Fibroblast of skin of back (primary cell): ENCODE measurements at regions not wholly inside any gene's neighbourhood (a gene's known extent, or its start where the extent isn't known, plus 50 kb on each side); places are given as distances from the start of the nearest gene placed in this dataset.
A peak's percentile ranks its signal among the peaks of the same experiment; 100 is the strongest.

ENCODE experiments used
- DNase-seq: peaks from one replicate; pipeline ENCODE4 v3.0.0-alpha.2; 2013

DNA sequence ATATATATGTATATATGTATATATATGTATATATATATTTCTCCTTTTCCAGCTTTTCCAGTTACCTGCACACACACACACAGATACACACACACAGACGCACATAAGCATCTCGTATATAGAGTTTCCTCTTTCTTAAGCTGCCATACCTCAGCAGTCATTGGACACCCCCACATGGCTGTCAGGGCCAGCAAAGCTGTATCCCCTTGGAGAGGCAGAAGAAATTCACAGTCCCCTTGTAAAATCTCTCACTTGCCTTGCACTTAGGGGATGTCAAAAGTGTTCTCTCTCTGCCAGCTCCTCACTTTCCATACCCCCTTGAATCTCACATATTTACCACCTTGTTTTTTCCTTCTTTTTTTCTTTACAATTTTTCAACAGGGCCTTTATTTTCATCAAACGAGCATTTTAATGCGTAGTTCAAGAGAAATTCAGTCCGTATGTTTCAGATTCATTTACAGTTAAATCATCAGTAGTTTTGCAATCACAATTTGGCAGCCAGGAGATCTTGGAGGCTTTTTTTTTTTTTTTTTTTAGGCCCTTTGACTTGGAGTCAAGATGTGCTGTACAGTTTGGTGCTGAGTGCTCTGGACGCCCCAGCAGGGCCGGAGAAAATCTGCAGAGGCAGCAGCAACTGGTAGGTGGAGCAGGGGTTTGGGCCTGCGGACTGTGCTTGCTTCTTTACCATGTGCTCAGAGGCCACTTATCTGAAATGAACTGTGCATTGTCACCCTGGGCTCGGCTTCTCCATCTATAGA, 244.9 kb upstream of the KLF4 start:
- DNase-seq = peak; percentile 68

DNA sequence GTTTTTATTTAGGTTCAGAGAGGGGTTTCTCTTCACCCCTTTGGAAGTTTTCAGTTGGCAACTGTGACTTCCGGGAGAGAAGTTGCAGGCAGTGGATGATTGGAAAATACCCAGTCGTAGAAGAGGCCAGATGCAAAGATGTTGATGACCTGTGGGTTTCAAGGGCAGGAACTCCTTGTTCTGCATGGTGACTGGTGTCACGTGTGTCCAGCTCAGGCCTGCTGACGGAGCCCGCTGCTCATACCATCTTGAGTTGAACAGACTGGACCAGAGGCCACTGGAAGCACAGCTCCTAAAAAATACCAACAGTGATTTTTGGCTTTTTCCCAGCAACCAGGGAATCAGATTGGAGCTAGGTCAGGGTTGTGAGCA, 243.9 kb upstream of the KLF4 start:
- DNase-seq = no peak

DNA sequence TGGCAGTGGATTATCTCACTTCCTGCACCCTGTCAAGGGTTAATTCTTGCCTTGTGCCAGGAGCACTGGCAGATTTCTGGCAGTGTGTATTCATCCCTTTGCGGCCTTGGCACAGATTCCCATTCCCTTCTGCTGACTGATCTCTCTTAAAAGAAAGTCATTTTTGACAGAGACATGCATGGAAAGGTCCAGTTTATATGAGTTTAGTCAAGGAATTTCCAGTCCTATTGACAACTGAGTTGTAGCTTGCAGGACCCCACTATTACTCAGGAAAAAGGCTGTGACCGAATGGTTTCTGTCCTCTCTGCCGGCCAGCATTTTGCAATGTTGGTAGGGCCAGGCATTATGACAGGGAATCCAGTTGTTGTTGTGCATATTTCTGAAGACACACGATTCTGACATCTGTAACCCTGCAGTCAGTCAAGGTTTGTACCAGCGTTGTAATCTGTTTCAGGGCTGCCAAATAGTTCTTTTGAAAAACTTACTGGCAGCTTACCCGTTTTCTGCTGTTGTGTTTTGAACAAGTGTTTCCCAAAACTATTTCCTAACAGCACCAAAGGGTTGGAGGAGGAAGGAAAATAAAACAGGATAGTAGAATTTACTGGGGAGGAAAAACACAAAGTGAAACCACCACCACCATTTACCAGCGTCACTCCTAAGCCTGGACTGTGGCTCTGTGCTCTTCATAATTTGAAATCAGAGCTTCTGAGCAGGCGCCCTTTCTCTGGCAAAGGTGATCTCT, 243.4 kb upstream of the KLF4 start:
- peak; percentile 74 for DNase-seq

DNA sequence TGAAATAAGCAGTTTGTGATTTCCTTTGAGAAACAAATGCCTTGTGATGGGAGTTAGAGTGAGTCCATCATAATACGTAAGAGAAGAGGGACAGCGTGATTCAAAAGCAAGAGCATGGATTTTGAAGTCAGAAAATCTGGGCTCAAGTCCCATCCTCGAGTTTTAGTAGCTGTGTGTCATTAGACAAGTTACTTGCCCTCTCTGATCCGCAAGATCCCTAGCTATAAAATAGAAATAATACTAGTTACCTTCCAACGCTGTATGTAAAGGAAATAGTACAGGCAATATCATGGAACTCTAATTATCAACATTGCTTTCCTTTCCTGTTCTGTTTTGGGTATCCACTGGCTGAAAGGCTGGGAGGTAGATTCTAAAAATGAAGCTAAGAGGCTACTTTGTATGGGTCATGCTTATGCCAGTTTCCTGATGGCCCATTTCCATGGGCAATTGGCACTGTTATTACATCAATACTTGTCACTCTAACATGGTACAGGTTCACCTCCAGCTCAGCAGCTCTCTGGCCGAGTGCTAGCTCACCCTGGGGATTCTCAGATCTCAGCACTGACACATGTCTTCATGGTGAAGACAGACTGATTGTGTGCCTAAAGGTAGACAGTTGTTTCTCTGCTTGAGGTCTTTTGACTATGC, 241.7 kb upstream of the KLF4 start:
- DNase-seq = no peak

DNA sequence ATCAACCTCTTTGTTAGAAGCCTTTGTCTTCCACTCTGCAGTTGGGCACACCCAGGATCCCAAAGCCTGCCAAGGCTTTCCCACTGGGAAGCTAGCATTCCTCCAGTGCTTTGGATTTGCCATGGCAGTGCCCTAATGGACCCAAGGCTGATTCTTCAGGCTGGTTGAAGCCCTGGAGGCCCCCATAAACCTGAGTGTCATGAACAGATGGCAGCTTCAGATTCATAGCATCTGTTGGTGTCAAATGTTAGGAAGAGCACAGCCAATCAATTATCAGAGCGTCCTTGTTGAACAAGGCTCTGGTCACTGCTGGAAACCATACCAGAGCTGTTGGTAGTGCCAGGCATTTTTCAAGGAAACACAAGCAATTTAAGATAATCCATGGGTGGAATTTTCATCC, 241.1 kb upstream of the KLF4 start:
- no peak for DNase-seq

DNA sequence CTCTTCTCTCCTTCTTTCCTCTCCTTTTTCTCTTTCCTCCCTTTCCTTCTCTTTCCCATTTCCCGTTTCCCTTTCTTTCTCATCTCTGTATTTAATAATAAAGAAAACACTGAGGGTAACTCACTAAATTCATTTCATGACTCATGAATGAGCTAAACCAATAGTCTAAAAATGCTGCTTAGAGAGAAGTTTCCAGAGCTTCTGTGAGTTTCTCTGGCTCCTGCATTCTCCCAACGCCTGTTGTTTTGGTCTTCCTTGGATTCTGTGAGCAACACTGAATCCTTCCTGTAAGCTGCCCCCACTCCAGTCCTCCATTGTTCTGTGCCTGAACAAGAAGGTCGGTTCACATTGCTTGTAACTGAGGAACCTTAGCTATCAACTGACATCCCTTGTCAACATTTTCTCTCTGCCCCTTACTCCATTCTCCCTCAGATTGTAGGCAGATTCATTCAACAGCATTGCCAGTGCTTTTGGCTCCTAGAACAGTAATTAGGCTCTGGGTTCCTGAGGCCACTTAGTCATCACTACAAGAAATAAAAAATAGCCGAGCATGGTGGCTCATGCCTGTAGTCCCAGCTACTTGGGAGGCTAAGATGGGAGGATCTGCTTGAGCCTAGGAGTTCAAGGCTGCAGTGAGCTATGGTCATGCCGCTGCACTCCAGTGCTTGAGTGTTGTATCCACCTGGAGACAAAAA, 237.7 kb upstream of the KLF4 start:
- DNase-seq = peak; percentile 63

DNA sequence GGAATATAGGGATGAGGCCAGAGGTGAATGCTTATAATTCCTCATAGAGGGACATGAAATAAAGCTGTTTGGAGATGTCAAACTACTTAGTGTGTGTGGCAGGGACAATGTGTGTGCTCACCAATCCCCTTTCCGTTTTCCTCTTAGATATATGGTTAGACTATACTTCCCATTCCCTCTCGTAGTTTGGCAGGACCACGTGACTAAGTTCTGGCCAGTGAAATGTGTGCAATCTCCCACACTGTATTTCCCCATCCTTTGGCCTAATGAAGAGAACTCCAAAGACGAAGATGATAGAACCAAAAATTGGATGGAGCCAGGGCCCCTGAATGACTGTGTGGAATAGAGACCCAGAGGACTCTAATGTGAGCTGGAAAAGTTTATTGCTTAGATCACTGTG, 233.4 kb upstream of the KLF4 start:
- DNase-seq = no peak

DNA sequence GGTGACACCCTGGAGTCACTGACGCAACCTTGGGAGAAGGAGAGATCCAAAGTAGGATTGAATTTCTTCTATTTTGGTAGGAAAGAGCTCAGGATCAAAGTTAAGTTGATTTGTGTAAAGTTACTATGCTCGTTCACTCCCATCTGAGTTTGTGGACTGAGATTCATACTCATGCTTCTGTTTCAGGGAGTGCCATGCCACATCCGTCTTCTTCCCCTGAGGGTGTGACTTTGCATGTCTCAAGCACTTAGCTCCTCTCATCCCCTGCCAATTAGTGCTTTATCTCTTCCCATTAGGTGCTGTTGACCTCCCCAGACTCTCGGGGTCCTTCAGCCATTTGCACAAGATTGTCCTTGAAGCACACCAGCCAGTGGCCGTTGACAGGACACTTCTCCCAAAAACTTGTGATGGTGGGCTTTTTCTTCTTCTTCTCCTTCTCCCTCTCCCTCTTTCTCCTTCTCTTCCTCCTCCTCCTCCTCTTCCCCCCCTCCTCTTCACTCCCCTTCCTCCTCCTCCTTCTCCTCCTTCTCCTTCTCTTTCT, 232.2 kb upstream of the KLF4 start:
- DNase-seq = no peak

DNA sequence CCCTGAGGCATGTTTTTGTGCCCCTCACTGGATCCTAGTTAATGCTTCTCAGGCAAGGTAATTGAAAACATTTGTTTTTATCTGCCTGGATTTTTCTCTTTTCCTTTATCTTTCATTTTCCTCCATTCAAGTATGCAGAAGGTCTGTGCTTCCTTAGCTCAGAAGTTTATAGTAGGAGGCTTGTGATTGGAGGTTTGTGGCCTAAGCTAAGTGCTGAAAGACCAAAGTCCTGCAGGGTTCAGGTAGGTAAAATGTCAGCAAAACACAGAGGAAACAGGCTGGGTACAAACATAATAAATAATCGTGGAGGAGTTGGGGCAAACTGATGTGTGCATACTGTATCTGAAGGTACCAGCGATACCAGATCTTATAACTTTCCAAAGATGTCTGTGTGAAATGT, 230.9 kb upstream of the KLF4 start:
- DNase-seq = no peak

DNA sequence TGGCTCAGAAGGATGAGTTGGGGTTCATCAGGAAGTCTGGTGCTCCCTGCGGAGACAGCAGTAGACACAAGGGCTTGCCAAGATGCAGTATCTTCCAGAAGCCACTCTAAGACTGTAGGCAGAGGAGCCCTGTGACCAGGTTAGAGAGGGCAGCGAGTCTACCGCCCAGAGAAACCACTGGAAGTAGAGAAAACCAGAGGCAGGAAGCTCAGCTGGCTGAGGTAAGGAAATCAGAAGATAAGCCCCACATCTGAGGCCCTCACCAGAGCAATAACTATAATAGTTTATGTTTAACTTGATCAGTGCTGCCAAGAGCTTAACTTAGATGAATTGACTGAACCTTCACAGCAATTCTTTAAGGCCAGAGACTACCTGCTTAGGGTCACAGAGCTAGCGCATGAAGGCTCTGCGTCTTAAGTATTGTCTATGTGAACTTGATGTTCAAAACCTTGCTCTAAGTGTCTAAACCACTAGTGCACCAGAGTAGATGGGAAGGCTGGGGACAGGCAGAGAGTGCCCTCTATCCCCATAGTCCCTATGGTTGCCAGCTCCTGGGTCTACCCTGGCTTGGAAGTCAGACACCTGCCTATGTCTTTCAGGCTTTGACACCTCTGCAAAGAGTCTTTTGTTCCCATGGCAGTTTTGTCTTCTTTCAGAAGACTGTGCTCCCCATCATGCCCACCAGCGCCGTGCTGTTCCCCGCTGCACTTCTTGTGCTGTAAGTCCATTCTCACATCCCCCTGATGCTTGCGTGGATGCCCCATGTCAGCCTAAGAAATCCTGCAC, 228.2 kb upstream of the KLF4 start:
- no peak for DNase-seq

DNA sequence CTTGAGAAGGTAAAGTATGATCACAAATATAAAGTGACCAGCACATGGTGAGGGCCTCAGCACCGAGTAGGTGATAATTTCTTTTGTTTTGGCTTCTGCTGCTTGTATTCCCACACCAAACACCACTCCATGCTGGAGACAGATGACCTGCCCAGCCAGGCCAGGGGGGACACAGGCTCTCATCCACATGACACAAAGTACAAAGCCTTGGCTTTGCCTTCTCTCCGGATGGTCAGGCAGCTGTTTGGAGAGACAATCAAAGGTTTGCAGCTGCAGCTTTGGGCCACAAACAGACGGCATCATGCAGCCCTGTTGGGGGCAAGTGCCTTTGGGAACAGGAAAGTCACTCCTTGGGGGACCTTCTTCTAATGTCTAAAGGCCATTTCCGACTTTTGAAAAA, 226.2 kb upstream of the KLF4 start:
- no peak for DNase-seq

DNA sequence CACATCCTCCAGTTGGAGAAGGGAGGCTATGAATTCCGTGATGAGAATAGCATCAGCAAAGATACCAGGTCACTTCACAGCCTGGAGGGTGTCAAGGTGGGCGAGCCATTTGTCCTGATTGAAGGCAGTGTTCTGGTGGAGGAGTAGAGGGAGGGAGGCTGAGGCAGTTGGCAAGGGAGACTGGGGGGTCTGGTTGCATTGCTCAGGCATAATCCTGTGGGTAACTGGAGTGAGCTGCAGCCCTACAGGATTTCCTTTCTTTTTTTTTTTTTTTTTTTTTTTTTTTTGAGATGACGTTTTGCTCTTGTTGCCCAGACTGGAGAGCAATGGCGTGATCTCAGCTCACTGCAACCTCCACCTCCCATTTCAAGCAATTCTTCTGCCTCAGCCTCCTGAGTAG, 223.9 kb upstream of the KLF4 start:
- DNase-seq = no peak

DNA sequence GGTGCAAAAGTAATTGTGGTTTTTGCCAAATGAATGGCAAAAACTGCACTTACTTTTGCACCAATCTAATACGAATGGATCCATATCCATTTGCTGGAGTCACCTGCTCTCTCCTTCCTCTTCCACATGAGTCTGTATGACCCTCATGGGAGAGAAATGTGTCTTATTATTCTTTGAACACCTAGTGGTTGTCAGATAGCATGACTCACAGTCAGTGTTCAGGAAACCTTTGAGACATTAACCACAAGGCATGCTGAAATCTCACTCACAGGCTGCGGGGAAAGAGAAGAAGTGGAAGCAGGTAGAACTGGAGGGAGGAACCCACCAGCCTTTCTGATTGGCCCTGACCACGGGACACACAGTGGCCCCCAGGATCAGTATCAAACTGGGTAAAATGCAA, 222.8 kb upstream of the KLF4 start:
- DNase-seq = peak; percentile 47

DNA sequence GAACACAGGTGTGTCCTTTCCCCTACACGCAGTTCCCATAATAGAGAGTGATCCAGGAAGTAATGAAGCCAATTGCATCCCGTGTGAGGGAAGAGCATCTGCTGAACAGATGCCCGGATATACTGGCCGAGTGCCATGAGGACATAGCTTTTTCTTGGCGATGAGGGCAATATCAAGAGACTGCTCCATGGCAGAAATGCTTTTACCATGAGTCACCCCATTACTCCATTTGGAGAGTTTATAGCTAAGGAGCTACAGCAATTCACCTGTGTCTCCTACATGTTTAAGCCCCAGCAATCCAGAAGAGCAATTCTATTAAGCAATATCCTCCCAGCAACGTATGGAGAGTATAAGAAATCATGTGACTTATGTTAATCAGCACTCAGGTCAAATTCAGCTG, 222.0 kb upstream of the KLF4 start:
- peak; percentile 90 for DNase-seq

DNA sequence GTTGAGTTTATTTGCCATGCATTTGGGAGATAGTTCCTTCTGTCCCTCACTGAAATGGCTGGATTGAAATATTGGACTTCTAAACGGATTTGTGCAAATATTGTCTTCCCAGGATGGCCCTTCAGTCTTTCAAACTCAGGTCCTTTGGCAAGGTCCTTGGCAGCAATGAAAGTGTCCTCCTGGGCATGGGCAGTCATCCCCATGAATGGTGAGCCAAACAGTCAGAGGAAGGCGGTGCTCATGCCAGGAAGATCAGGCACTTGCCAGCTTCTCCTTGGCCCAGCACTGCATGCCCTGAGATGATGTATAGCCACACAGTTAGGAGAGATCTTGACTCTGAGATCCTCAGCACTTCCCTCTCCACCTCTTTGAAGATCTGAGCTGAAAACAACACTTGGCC, 221.4 kb upstream of the KLF4 start:
- no peak for DNase-seq

DNA sequence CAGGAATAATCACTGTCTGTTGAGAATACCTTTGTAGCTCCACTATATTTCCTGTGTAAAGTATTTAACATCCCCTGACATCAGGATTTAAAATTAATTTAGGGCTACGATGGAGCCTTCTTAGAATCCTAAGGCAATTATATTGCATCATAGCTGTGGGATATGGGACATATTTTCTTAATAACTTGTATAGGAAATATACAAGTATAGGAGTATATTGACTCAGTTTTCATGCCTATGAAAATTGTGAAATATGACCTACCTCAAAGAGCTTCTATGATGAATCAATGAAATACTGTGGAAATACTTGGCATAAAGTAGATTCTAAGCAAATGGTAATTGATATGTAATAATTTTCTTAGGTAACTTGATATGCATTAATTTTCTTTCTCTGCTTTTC, 221.0 kb upstream of the KLF4 start:
- no peak for DNase-seq

DNA sequence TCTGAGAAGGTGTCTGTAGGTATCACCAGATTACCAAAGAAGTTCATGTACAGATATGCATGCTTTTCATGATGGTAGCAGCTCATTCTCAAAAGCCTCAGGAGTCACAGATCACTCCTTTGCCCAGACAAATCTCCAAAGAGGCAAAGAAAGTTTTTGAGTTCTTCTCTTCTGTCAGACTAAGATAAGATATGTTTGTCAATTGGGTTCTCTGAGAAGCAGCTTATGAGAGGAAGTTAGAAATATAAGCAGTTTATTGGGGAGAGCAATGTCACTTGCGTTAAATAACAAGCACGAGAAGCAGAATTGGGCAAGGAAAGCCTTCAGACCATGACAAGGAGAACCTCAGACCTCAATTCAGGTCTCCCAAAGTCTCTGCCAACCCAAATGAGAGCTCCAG, 219.2 kb upstream of the KLF4 start:
- DNase-seq = no peak

DNA sequence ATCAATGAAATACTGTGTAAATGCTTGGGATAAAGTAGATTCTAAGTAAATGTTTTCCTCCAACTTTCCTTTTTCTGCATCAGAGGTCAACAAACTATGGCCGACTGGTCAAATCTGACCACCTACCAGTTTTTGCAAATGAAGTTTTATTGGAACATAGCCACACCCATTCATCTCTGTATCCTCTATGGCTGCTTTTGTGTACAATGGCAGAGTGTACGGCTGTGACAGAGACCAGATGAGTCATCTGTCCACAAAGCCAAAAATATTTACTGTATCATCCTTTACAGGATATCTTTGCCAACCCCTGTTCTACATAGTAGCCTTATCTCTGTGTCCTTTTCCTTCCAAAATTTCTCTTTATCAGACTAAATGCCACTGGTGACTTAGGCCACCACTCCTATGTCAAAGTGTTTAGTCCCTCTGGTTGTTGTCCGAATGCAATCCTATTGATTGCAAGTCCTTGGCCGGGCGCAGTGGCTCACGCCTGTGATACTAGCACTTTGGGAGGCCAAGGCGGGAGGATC, 218.4 kb upstream of the KLF4 start:
- peak; percentile 79 for DNase-seq

DNA sequence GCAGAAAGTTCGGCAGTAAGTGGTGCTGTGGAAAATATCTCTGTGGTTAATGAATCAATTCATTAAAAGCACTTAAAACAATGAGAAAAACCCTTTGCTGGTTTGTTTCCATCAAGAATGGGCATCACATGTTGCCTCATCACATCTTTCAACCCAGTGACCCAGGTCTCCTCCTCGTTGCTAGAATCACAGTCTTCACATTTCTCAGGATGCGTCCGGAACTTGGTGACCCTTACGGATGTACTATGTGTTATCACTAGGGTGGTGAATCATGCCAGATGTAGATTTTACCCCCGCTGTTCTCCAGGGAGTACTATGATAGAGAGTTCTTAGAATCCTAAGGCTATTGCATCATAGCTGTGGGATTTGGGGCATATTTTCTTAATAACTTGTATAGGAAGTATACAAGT, 217.9 kb upstream of the KLF4 start:
- DNase-seq = peak; percentile 95

DNA sequence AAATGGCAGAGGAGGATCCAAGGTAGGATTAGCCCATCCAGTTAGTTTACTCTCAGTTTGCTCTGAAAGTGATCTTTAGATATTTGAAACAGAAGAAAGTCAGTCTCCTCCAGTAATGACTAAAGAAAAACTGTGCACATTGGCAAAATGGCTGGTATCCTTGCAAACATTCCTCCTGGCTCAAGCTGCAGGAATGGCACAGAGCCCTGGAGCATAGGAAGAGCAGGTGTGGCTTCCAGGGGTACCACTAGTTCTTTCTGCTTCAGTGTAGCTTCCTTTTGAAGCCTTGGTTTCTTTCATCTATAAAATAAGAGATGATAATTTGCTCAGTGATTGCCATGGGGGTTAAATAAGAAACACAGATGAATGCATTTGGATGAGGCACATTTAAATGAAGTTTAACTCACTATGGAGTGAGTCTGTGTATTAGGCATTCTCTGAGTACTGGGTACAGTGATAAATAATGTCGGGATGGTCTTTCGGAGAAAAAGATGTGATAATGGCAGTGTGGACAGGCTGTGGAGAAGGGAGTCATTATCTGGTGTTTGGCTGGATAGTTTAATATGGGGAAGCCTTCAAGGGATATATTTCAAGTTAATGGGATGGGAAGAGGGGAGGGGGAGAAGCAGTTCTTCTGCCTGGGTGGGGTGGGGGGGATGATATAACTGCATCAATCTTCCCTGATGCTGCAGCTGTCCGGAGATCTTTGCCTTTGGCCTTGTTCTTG, 217.3 kb upstream of the KLF4 start:
- no peak for DNase-seq

DNA sequence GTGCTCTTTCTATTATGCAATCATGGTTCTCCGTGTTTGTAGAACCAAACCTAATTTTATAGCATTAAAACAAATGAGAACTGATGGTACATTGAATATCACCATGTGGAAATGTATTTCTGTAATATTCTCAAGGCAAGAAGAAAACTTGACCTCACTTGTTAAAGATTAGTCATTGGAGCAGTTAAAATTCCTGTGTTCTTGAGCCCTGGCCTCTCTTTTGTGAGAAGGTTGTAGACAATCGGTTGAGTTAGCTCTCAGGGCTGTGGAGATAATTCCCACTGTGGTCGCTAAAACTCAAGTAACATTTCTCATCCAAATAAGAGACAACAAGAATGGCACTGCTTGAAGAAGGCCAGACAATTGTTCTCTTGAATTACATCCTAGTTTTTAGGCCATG, 216.0 kb upstream of the KLF4 start:
- no peak for DNase-seq
